ENCODE measurements at regions not wholly inside any gene's neighbourhood (a gene's known extent, or its start where the extent isn't known, plus 50 kb on each side); places are given as distances from the start of the nearest gene placed in this dataset.

DNA sequence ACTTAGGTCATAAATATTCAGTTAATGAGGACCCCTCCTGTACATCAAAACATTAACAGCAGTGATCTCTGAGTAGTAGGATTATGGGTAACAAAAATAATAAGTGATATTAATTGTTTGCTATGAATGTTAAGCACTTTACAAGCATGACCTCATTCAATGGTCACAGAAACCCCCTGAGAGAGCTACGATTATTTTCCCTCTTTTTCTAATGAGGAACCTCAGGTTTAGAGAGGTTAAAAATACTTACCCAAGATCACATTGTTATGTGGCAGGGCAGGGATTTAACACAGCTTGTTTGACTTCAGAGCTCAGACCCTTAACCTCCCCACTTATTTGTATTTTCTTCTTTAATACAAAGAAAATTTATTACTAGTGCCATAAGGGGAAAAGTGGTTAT, 228.2 kb downstream of the TBL1XR1 start:
- Histone ChIP-seq H3K4me2 (no peak overlapping the region), H3K9me2 (no peaks in the 10 kb centered on the region), H3F3A (replicated peaks; ENCODE audit: insufficient read depth) (no peaks in the 10 kb centered on the region), H3K4me3 (ENCODE audit: low read depth in 2 of 2, low read length in 1 of 2) (no peak overlapping the region), H3K4me1 (ENCODE audit: control insufficient read depth in 1 of 2, insufficient read depth in 2 of 2, low read depth in 1 of 2, low read length in 1 of 2) (no peaks in the 10 kb centered on the region), H3K9me3 (no peaks in the 10 kb centered on the region), H2AFZ (ENCODE audit: low read depth) (no peak overlapping the region), H3K79me2 (ENCODE audit: insufficient read depth) (no peaks in the 10 kb centered on the region), H3K27ac (ENCODE audit: low read depth in 2 of 2, low read length in 1 of 2) (no peak overlapping the region), H3K36me3 (replicated peaks in 1 of 2; ENCODE audit: control insufficient read depth in 1 of 2, insufficient read depth in 2 of 2, low read length in 1 of 2) (no peaks in the 10 kb centered on the region), H3K27me3 (ENCODE audit: insufficient read depth) (no peaks in the 10 kb centered on the region), H3K9ac (no peak overlapping the region), H4K20me1 (ENCODE audit: insufficient read depth) (no peaks in the 10 kb centered on the region)
- ChIA-PET CTCF (interaction anchor here (0.9 kb wide), 1 partner anchor 23 kb away, joined by 3 read pairs; no protein-coding TSS in a partner anchor), POLR2A (no interaction called here)
- DNase-seq = no peak
- 47% methylated on average over 1 of the region's 1 CpG for WGBS (ENCODE audit: low lambda C conversion rate)
- TF ChIP-seq, protein P1, sequence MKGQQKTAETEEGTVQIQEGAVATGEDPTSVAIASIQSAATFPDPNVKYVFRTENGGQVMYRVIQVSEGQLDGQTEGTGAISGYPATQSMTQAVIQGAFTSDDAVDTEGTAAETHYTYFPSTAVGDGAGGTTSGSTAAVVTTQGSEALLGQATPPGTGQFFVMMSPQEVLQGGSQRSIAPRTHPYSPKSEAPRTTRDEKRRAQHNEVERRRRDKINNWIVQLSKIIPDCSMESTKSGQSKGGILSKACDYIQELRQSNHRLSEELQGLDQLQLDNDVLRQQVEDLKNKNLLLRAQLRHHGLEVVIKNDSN (IDR thresholded peaks at IDR 0.05; ENCODE audit: borderline replicate concordance, low read depth) = no peak
- TF ChIP-seq MEF2A (IDR thresholded peaks at IDR 0.05; ENCODE audit: borderline replicate concordance, low read depth) (no peak), FOXJ3 (CRISPR knock-in tag; IDR thresholded peaks at IDR 0.05) (no peak), ELF1 (IDR thresholded peaks at IDR 0.05) (no peak), RCOR1 (IDR thresholded peaks at IDR 0.05; ENCODE audit: low read length) (no peak), GABPA (IDR thresholded peaks at IDR 0.05; ENCODE audit: low read depth) (no peak), SIN3A (IDR thresholded peaks at IDR 0.05; ENCODE audit: borderline replicate concordance, low read depth, low read length) (no peak)

DNA sequence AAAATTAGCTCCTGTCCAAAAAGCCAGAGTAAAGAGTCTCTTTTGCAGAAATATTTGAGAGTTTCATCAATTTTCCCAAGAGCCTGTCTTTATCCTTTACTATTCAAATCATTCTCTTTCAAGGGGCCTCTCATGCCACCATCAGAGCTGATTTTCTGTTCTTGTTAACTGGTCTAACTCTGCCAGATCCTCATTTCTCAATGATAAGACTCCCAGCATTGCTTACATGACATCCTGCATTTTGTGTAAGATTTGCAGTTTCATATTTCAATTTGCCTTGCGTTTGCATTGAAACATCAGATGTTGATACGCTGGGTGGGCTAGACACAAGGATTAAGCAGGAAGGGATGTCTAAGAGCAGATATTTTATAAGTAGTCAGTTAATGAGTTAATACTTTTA, 228.7 kb downstream of the TBL1XR1 start:
- H3K4me3 ChIP-seq (ENCODE audit: low read depth in 2 of 2, low read length in 1 of 2) = no peak overlapping the region
- DNase-seq = no peak
- H3K9me2 ChIP-seq = no peaks in the 10 kb centered on the region
- H3K9ac ChIP-seq = no peak overlapping the region
- no peak overlapping the region for H3K4me2 ChIP-seq
- no peak overlapping the region for H3K27ac ChIP-seq (ENCODE audit: low read depth in 2 of 2, low read length in 1 of 2)
- H2AFZ ChIP-seq (ENCODE audit: low read depth) = no peak overlapping the region
- WGBS (ENCODE audit: low lambda C conversion rate) = 87% methylated on average over 2 of the region's 2 CpGs
- no peak for TF ChIP-seq RAD21 (IDR thresholded peaks at IDR 0.05; ENCODE audit: low read length)
- TF ChIP-seq EP300 (IDR thresholded peaks at IDR 0.05; ENCODE audit: borderline replicate concordance in 1 of 2, low read depth in 1 of 2, low read length in 1 of 2) = no peak
- no peak for TF ChIP-seq GABPA (IDR thresholded peaks at IDR 0.05; ENCODE audit: low read depth)
- no peak for TF ChIP-seq CHD2 (IDR thresholded peaks at IDR 0.05; ENCODE audit: low read length, partially characterized antibody)
- TF ChIP-seq, protein P2, sequence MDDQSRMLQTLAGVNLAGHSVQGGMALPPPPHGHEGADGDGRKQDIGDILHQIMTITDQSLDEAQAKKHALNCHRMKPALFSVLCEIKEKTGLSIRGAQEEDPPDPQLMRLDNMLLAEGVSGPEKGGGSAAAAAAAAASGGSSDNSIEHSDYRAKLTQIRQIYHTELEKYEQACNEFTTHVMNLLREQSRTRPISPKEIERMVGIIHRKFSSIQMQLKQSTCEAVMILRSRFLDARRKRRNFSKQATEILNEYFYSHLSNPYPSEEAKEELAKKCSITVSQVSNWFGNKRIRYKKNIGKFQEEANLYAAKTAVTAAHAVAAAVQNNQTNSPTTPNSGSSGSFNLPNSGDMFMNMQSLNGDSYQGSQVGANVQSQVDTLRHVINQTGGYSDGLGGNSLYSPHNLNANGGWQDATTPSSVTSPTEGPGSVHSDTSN (IDR thresholded peaks at IDR 0.05) = no peak
- no peak for TF ChIP-seq ELF1 (IDR thresholded peaks at IDR 0.05)
- TF ChIP-seq, protein P3, sequence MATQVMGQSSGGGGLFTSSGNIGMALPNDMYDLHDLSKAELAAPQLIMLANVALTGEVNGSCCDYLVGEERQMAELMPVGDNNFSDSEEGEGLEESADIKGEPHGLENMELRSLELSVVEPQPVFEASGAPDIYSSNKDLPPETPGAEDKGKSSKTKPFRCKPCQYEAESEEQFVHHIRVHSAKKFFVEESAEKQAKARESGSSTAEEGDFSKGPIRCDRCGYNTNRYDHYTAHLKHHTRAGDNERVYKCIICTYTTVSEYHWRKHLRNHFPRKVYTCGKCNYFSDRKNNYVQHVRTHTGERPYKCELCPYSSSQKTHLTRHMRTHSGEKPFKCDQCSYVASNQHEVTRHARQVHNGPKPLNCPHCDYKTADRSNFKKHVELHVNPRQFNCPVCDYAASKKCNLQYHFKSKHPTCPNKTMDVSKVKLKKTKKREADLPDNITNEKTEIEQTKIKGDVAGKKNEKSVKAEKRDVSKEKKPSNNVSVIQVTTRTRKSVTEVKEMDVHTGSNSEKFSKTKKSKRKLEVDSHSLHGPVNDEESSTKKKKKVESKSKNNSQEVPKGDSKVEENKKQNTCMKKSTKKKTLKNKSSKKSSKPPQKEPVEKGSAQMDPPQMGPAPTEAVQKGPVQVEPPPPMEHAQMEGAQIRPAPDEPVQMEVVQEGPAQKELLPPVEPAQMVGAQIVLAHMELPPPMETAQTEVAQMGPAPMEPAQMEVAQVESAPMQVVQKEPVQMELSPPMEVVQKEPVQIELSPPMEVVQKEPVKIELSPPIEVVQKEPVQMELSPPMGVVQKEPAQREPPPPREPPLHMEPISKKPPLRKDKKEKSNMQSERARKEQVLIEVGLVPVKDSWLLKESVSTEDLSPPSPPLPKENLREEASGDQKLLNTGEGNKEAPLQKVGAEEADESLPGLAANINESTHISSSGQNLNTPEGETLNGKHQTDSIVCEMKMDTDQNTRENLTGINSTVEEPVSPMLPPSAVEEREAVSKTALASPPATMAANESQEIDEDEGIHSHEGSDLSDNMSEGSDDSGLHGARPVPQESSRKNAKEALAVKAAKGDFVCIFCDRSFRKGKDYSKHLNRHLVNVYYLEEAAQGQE (IDR thresholded peaks at IDR 0.05; ENCODE audit: low read depth, low read length) = no peak
- no peak for TF ChIP-seq FOXJ3 (CRISPR knock-in tag; IDR thresholded peaks at IDR 0.05)
- no peak for TF ChIP-seq NRF1 (IDR thresholded peaks at IDR 0.05; ENCODE audit: low read depth, low read length)
- TF ChIP-seq RCOR1 (IDR thresholded peaks at IDR 0.05; ENCODE audit: low read length) = no peak
- TF ChIP-seq, protein P4, sequence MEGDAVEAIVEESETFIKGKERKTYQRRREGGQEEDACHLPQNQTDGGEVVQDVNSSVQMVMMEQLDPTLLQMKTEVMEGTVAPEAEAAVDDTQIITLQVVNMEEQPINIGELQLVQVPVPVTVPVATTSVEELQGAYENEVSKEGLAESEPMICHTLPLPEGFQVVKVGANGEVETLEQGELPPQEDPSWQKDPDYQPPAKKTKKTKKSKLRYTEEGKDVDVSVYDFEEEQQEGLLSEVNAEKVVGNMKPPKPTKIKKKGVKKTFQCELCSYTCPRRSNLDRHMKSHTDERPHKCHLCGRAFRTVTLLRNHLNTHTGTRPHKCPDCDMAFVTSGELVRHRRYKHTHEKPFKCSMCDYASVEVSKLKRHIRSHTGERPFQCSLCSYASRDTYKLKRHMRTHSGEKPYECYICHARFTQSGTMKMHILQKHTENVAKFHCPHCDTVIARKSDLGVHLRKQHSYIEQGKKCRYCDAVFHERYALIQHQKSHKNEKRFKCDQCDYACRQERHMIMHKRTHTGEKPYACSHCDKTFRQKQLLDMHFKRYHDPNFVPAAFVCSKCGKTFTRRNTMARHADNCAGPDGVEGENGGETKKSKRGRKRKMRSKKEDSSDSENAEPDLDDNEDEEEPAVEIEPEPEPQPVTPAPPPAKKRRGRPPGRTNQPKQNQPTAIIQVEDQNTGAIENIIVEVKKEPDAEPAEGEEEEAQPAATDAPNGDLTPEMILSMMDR (IDR thresholded peaks at IDR 0.05) = no peak
- TF ChIP-seq, protein P1 (IDR thresholded peaks at IDR 0.05; ENCODE audit: borderline replicate concordance, low read depth) = no peak
- no peak for TF ChIP-seq JUND (IDR thresholded peaks at IDR 0.05)
- ChIA-PET CTCF (no interaction called here), POLR2A (no interaction called here)
- H4K20me1 ChIP-seq (ENCODE audit: insufficient read depth) = no peaks in the 10 kb centered on the region
- no peaks in the 10 kb centered on the region for H3F3A ChIP-seq (replicated peaks; ENCODE audit: insufficient read depth)
- no peaks in the 10 kb centered on the region for H3K27me3 ChIP-seq (ENCODE audit: insufficient read depth)
- no peaks in the 10 kb centered on the region for H3K4me1 ChIP-seq (ENCODE audit: control insufficient read depth in 1 of 2, insufficient read depth in 2 of 2, low read depth in 1 of 2, low read length in 1 of 2)
- no peaks in the 10 kb centered on the region for H3K79me2 ChIP-seq (ENCODE audit: insufficient read depth)
- H3K36me3 ChIP-seq (replicated peaks in 1 of 2; ENCODE audit: control insufficient read depth in 1 of 2, insufficient read depth in 2 of 2, low read length in 1 of 2) = no peaks in the 10 kb centered on the region
- no peaks in the 10 kb centered on the region for H3K9me3 ChIP-seq

Data from SK-N-SH (cell line).